Uterus (tissue), 2 donors: ENCODE measurements at regions not wholly inside any gene's neighbourhood (a gene's known extent, or its start where the extent isn't known, plus 50 kb on each side); places are given as distances from the start of the nearest gene placed in this dataset.

ENCODE experiments used
- CTCF ChIP-seq, 4 experiments: fragments of 200-600 bp in 2 of 4; fragments of 450-650 bp in 2 of 4; sonication (generic) in 2 of 4; IDR thresholded peaks; one replicate each; pipeline ENCODE4 v1.5.1; 2016 to 2019; ENCODE audit warnings: antibody characterized with exemption in 4 of 4, mild to moderate bottlenecking in 2 of 4, moderate library complexity in 1 of 4
- POLR2A ChIP-seq, 2 donors: fragments of 450-650 bp; IDR thresholded peaks; one replicate each; pipeline ENCODE4 v1.6.1; 2016; ENCODE audit warnings: antibody characterized with exemption in 2 of 2, mild to moderate bottlenecking in 1 of 2, moderate library complexity in 1 of 2

- TF ChIP-seq POLR2A (IDR thresholded peaks at IDR 0.05): no peak
- no peak for TF ChIP-seq CTCF (IDR thresholded peaks at IDR 0.05)
Measured at GRCh38 chr11:92436034-92436920, 211.7 kb downstream of the FAT3 start.
